ENCODE measurements at regions not wholly inside any gene's neighbourhood (a gene's known extent, or its start where the extent isn't known, plus 50 kb on each side); places are given as distances from the start of the nearest gene placed in this dataset.

DNA sequence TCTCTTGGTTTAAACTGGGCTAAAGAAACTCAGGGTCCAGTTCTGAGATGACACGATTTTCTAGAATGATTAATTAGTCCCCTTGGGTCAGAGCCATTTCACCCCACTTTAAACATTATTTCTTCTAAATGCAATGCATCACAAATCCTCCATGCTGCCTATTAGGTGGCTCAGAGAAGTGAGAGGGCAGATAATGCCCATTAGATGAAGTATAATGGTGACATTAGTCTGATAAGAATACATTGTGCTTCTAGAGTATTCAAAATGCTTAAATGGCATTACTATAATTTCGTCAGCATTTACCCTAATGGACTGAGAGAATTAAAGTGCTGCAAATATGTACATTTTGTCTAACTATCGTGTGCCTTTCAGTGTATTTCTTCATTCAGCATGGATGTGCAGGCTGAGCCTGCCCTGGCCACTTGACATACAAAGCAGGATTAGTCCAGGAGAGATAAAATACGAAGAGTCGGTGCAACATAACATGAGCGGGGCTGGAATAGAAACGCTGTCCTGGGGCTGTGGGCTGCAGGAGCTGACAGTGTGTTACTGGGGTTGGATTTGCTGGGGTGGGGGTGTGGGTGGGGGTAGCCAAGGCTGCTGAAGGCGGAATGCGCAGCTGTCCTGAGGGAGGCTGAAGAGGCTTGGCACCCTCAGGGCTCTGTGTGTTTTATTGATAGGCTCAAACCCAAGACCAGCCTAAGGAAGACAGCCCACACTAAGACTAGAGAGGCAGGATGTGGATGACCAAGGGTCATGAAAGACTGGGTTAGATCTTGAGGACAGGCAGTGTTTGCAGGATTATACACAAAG, 52.8 kb upstream of the KLF6 start:
- in situ Hi-C loops (cut with MboI; ENCODE audit: low sequenced_read_pairs in 4 of 4): no loop called here
- Histone ChIP-seq H3K4me1 (peaks cover 0 to 2% of the 10 kb centered on the region in 2 donors), H3K36me3 (no peaks in the 10 kb centered on the region), H3K4me3 (no peak overlapping the region), H3K27ac (no peak overlapping the region), H3K9me3 (no peaks in the 10 kb centered on the region), H3K27me3 (no peaks in the 10 kb centered on the region)
- no peak for DNase-seq
- no peak for ATAC-seq
- intact Hi-C loops (cut with DNase I; ENCODE audit: low total_unique reads): loop anchor here (1.0 kb wide), 1 partner anchor 11 kb away; no protein-coding TSS in a partner anchor
- TF ChIP-seq, protein P1, sequence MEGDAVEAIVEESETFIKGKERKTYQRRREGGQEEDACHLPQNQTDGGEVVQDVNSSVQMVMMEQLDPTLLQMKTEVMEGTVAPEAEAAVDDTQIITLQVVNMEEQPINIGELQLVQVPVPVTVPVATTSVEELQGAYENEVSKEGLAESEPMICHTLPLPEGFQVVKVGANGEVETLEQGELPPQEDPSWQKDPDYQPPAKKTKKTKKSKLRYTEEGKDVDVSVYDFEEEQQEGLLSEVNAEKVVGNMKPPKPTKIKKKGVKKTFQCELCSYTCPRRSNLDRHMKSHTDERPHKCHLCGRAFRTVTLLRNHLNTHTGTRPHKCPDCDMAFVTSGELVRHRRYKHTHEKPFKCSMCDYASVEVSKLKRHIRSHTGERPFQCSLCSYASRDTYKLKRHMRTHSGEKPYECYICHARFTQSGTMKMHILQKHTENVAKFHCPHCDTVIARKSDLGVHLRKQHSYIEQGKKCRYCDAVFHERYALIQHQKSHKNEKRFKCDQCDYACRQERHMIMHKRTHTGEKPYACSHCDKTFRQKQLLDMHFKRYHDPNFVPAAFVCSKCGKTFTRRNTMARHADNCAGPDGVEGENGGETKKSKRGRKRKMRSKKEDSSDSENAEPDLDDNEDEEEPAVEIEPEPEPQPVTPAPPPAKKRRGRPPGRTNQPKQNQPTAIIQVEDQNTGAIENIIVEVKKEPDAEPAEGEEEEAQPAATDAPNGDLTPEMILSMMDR (IDR thresholded peaks at IDR 0.05 in 4 of 5, conservative IDR thresholded peaks at IDR 0.05 in 1 of 5): no peak
- no peak for TF ChIP-seq POLR2A (IDR thresholded peaks at IDR 0.05)

DNA sequence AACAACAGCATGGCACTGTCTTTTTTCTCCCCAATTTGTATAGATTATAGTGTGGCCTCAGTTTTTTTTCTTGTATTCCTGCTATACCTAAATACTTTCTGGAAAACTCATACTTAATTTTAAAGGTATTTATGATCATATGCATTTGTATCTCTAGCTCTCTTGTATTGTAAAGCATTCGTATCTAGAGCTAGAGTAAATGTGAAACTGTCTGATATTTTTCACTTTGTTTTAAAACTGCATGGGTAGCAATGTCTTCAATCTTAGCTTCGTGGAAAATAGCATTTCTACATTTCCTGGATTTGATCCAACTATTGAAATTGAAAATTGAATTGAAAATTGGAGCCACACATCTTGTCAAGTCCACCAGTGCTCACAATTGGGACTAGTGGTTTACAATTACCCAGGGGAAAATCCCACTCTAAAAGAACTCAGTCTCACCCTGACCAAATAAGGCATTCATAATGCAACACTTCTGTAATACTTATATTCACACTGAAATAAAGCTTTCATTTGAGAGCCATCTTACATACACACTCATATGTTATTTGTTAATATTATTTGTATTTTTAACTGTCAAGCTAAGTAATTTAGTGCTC, 51.3 kb upstream of the KLF6 start:
- ATAC-seq: no peak
- TF ChIP-seq POLR2A (IDR thresholded peaks at IDR 0.05): no peak
- TF ChIP-seq, protein P1 (IDR thresholded peaks at IDR 0.05 in 4 of 5, conservative IDR thresholded peaks at IDR 0.05 in 1 of 5): no peak
- in situ Hi-C loops (cut with MboI; ENCODE audit: low sequenced_read_pairs in 4 of 4) (no loop called here), intact Hi-C loops (cut with DNase I; ENCODE audit: low total_unique reads) (no loop called here)
- Histone ChIP-seq H3K36me3 (no peaks in the 10 kb centered on the region), H3K9me3 (no peaks in the 10 kb centered on the region), H3K27ac (no peak overlapping the region), H3K27me3 (no peaks in the 10 kb centered on the region), H3K4me3 (no peak overlapping the region), H3K4me1 (peaks cover under 1 to 6% of the 10 kb centered on the region in 2 donors)
- DNase-seq: no peak

DNA sequence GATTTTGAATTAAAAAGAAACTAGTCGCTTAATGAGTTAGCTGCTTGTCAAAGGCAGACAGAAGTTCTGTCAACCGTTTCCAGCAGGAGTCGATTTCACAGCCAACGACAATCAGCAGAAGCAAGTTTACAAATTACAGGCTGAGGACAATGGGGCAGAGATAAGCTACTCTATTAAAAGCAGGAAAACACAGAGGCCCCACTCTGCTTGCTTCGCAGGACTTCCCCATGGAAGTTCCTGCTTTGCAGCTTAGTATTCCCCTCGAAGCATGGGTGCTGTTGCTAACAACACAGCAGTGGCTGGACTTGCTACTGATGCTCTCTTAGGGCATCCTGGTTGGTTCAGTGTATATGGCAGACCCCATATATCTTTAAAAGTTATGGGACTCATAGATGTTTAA, 50.8 kb upstream of the KLF6 start:
- DNase-seq: no peak
- no peak for TF ChIP-seq POLR2A (IDR thresholded peaks at IDR 0.05)
- TF ChIP-seq, protein P1 (IDR thresholded peaks at IDR 0.05 in 4 of 5, conservative IDR thresholded peaks at IDR 0.05 in 1 of 5): no peak
- ATAC-seq: peak; percentile 36 to 68
- no peaks in the 10 kb centered on the region for H3K27me3 ChIP-seq
- no peaks in the 10 kb centered on the region for H3K36me3 ChIP-seq
- intact Hi-C loops (cut with DNase I; ENCODE audit: low total_unique reads) (no loop called here), in situ Hi-C loops (cut with MboI; ENCODE audit: low sequenced_read_pairs in 4 of 4) (no loop called here)
- H3K4me3 ChIP-seq: no peak overlapping the region
- H3K27ac ChIP-seq: peak overlapping the region in 2 of 4 donors; percentile 17 to 23
- no peaks in the 10 kb centered on the region for H3K9me3 ChIP-seq
- H3K4me1 ChIP-seq: peaks cover 6 to 10% of the 10 kb centered on the region in 2 donors

DNA sequence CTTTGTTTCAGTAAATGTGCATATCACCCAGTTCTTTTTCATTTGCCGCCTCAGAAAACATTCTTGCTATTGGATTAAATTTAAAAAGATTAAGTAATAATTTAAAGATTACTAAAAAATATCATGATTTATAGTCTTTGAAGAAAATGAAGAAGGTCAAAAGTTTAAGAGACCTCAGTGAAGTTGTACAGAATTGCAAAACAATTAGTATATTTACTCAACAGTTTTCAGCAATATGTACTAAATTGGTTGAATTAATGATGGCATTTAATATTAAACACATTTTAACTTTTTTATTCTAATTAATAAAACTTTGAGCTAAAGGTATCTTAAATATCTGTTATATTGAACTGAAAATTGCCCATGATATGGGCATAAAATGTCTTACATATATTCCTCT, 49.9 kb upstream of the KLF6 start:
- intact Hi-C loops (cut with DNase I; ENCODE audit: low total_unique reads) (no loop called here), in situ Hi-C loops (cut with MboI; ENCODE audit: low sequenced_read_pairs in 4 of 4) (no loop called here)
- no peak for ATAC-seq
- TF ChIP-seq POLR2A (IDR thresholded peaks at IDR 0.05): no peak
- TF ChIP-seq, protein P1 (IDR thresholded peaks at IDR 0.05 in 4 of 5, conservative IDR thresholded peaks at IDR 0.05 in 1 of 5): no peak
- Histone ChIP-seq H3K36me3 (no peaks in the 10 kb centered on the region), H3K9me3 (no peaks in the 10 kb centered on the region), H3K4me3 (no peak overlapping the region), H3K27me3 (no peaks in the 10 kb centered on the region), H3K27ac (no peak overlapping the region), H3K4me1 (peaks cover 6 to 10% of the 10 kb centered on the region in 2 donors)
- DNase-seq: no peak

Small RNA genes in the stretch of these regions (microRNA-seq; reads per million reads assigned to microRNA genes)
- 0 reads per million in 2 donors for gene MIR6078 (ENCODE audit: borderline replicate concordance in 2 of 2)
